GM21367 (cell line): ENCODE measurements at regions not wholly inside any gene's neighbourhood (a gene's known extent, or its start where the extent isn't known, plus 50 kb on each side); places are given as distances from the start of the nearest gene placed in this dataset.
A peak's percentile ranks its signal among the peaks of the same experiment; 100 is the strongest.

Experiments used
- ATAC-seq: cut with Tn5 transposase; IDR thresholded peaks from one replicate; pipeline ENCODE4 v1.9.1; 2021; ENCODE audit not compliant: unreplicated experiment

- no peak for ATAC-seq
Measured at GRCh38 chr13:102940143-102940542, 94.3 kb downstream of the ERCC5 start.

GRCh38 chr13:102935896-102936321 lies 90.1 kb downstream of the ERCC5 start:
- peak; percentile 54 for ATAC-seq

GRCh38 chr13:102933523-102933922 lies 87.7 kb downstream of the ERCC5 start:
- no peak for ATAC-seq

- no peak for ATAC-seq
Measured at GRCh38 chr13:102933122-102933521, 87.3 kb downstream of the ERCC5 start.

- no peak for ATAC-seq
Measured at GRCh38 chr13:102932331-102932730, 86.5 kb downstream of the ERCC5 start.

- ATAC-seq: no peak
Measured at GRCh38 chr13:102930566-102930965, 84.7 kb downstream of the ERCC5 start.

GRCh38 chr13:102928941-102929675 lies 83.3 kb downstream of the ERCC5 start:
- no peak for ATAC-seq
